ENCODE measurements at regions not wholly inside any gene's neighbourhood (a gene's known extent, or its start where the extent isn't known, plus 50 kb on each side); places are given as distances from the start of the nearest gene placed in this dataset.

GRCh38 chr2:100222844-100223243 lies 80.5 kb upstream of the AFF3 start:
- 72 to 98% methylated on average over 2 of the region's 2 CpGs for WGBS, 2 donors
- Histone ChIP-seq H3K27ac (ENCODE audit: low read depth in 1 of 2, low read length in 1 of 2) (no peak overlapping the region), H3K36me3 (ENCODE audit: control insufficient read depth in 4 of 4, insufficient read depth in 4 of 4, low read length in 4 of 4) (no peaks in the 10 kb centered on the region), H3K4me3 (no peak overlapping the region), H3K4me1 (ENCODE audit: control insufficient read depth in 5 of 5, insufficient read depth in 5 of 5, low read length in 5 of 5) (peaks cover 0 to 13% (median 0%) of the 10 kb centered on the region in 5 donors), H3K9me3 (ENCODE audit: control insufficient read depth in 4 of 4, insufficient read depth in 3 of 4, low read length in 3 of 4) (no peaks in the 10 kb centered on the region), H3K27me3 (ENCODE audit: control insufficient read depth in 3 of 3, insufficient read depth in 3 of 3, low read length in 2 of 3) (no peaks in the 10 kb centered on the region), H3K9ac (ENCODE audit: insufficient read depth in 1 of 2, low read length in 2 of 2) (no peak overlapping the region)
- DNase-seq (peak in 1 of 3 donors; percentile 42), ATAC-seq (ENCODE audit: insufficient read depth, low FRiP score) (no peak)
- TF ChIP-seq CTCF (IDR thresholded peaks at IDR 0.05; ENCODE audit: control extremely low read depth, extremely low read depth): no peak

DNA sequence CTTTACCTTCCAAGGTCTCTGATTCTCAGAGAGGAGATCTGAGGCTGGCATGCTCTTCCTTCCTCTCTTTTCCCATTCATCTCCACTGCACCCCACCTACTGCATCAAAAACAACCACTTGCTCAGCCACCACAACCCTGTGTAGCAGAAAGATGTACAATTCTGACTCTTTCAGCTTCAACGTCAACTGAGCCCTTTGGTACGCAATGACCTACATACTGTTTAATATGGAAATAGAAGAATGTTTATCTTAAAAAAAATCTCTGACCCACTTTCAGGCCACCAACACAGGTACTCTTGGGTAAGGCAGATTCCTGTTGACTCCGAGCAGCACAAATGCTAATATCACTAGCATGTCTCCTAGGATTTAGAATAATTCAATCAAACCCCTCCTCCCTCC lies 76.2 kb upstream of the AFF3 start:
- ATAC-seq (ENCODE audit: insufficient read depth, low FRiP score) (no peak), DNase-seq (no peak)
- Histone ChIP-seq H3K27me3 (ENCODE audit: control insufficient read depth in 3 of 3, insufficient read depth in 3 of 3, low read length in 2 of 3) (no peaks in the 10 kb centered on the region), H3K9me3 (ENCODE audit: control insufficient read depth in 4 of 4, insufficient read depth in 3 of 4, low read length in 3 of 4) (no peaks in the 10 kb centered on the region), H3K36me3 (ENCODE audit: control insufficient read depth in 4 of 4, insufficient read depth in 4 of 4, low read length in 4 of 4) (no peaks in the 10 kb centered on the region), H3K27ac (ENCODE audit: low read depth in 1 of 2, low read length in 1 of 2) (no peak overlapping the region), H3K4me1 (ENCODE audit: control insufficient read depth in 5 of 5, insufficient read depth in 5 of 5, low read length in 5 of 5) (peaks cover 5 to 23% (median 8%) of the 10 kb centered on the region in 5 donors), H3K9ac (ENCODE audit: insufficient read depth in 1 of 2, low read length in 2 of 2) (no peak overlapping the region), H3K4me3 (no peak overlapping the region)
- TF ChIP-seq CTCF (IDR thresholded peaks at IDR 0.05; ENCODE audit: control extremely low read depth, extremely low read depth): no peak
- 90 to 94% methylated on average over 3 of the region's 3 CpGs for WGBS, 2 donors

GRCh38 chr2:100217323-100217722 lies 74.9 kb upstream of the AFF3 start:
- no peak for DNase-seq
- Histone ChIP-seq H3K9ac (ENCODE audit: insufficient read depth in 1 of 2, low read length in 2 of 2) (no peak overlapping the region), H3K27ac (ENCODE audit: low read depth in 1 of 2, low read length in 1 of 2) (no peak overlapping the region), H3K4me1 (ENCODE audit: control insufficient read depth in 5 of 5, insufficient read depth in 5 of 5, low read length in 5 of 5) (peaks cover 7 to 34% (median 13%) of the 10 kb centered on the region in 5 donors), H3K36me3 (ENCODE audit: control insufficient read depth in 4 of 4, insufficient read depth in 4 of 4, low read length in 4 of 4) (no peaks in the 10 kb centered on the region), H3K9me3 (ENCODE audit: control insufficient read depth in 4 of 4, insufficient read depth in 3 of 4, low read length in 3 of 4) (no peaks in the 10 kb centered on the region), H3K27me3 (ENCODE audit: control insufficient read depth in 3 of 3, insufficient read depth in 3 of 3, low read length in 2 of 3) (no peaks in the 10 kb centered on the region), H3K4me3 (no peak overlapping the region)
- ATAC-seq (ENCODE audit: insufficient read depth, low FRiP score): no peak
- TF ChIP-seq CTCF (IDR thresholded peaks at IDR 0.05; ENCODE audit: control extremely low read depth, extremely low read depth): no peak
- WGBS, 2 donors: 96 to 98% methylated on average over 6 of the region's 6 CpGs

DNA sequence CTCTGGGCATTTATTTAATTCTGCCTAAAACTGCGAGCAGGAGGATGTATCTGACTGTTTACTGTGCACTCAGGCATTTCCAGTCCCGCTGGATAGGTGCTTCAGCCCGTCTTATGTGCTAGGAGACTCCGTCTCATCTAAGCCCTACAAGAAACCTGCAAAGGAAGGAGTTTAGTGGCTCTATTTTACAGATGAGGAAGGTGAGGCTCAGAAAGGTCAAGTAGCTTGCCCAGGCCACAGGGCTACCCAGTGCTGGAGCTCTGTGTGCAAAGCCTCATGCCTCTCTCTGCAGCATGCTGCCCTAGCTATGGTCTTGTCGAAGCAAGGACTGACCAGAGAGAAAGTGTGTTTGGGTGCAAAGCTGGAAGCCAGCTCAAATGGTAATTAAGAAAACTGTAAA lies 73.6 kb upstream of the AFF3 start:
- Histone ChIP-seq H3K36me3 (ENCODE audit: control insufficient read depth in 4 of 4, insufficient read depth in 4 of 4, low read length in 4 of 4) (no peaks in the 10 kb centered on the region), H3K9ac (ENCODE audit: insufficient read depth in 1 of 2, low read length in 2 of 2) (no peak overlapping the region), H3K4me3 (no peak overlapping the region), H3K27ac (ENCODE audit: low read depth in 1 of 2, low read length in 1 of 2) (no peak overlapping the region), H3K9me3 (ENCODE audit: control insufficient read depth in 4 of 4, insufficient read depth in 3 of 4, low read length in 3 of 4) (no peaks in the 10 kb centered on the region), H3K27me3 (ENCODE audit: control insufficient read depth in 3 of 3, insufficient read depth in 3 of 3, low read length in 2 of 3) (no peaks in the 10 kb centered on the region), H3K4me1 (ENCODE audit: control insufficient read depth in 5 of 5, insufficient read depth in 5 of 5, low read length in 5 of 5) (peaks cover 7 to 34% (median 13%) of the 10 kb centered on the region in 5 donors)
- WGBS, 2 donors: 76 to 95% methylated on average over 5 of the region's 5 CpGs
- no peak for TF ChIP-seq CTCF (IDR thresholded peaks at IDR 0.05; ENCODE audit: control extremely low read depth, extremely low read depth)
- ATAC-seq (ENCODE audit: insufficient read depth, low FRiP score) (no peak), DNase-seq (no peak)
